MM.1S (cell line): ENCODE measurements at regions not wholly inside any gene's neighbourhood (a gene's known extent, or its start where the extent isn't known, plus 50 kb on each side); places are given as distances from the start of the nearest gene placed in this dataset.

Source experiments
- DNase-seq: peaks from one replicate; pipeline ENCODE4 v3.0.0-alpha.2; 2015
- H2AFZ ChIP-seq: fragments of 300-600 bp; sonication (generic); 2 replicates; pipeline ENCODE4 v1.6.0; 2016; ENCODE audit warnings: antibody characterized with exemption, low read length
- H3F3A ChIP-seq: fragments of 300-600 bp; sonication (generic); 2 replicates; pipeline ENCODE4 v1.6.1; 2016; ENCODE audit warnings: mild to moderate bottlenecking, antibody characterized with exemption, low read length, moderate library complexity, mixed read lengths; ENCODE audit not compliant: insufficient read depth
- H3K27ac ChIP-seq: fragments of 300-600 bp; sonication (generic); 2 replicates; pipeline ENCODE4 v1.5.1; 2016; ENCODE audit warnings: mild to moderate bottlenecking, low read length
- H3K27me3 ChIP-seq: fragments of 300-600 bp; sonication (generic); replicated peaks from 2 replicates; pipeline ENCODE4 v1.6.0; 2016; ENCODE audit warnings: low read length; ENCODE audit not compliant: insufficient read depth
- H3K36me3 ChIP-seq: fragments of 300-600 bp; sonication (generic); replicated peaks from 2 replicates; pipeline ENCODE4 v1.6.1; 2016; ENCODE audit warnings: mild to moderate bottlenecking, low read length, mixed read lengths; ENCODE audit not compliant: insufficient read depth
- H3K4me1 ChIP-seq: fragments of 300-600 bp; sonication (generic); 2 replicates; pipeline ENCODE4 v1.6.1; 2016; ENCODE audit warnings: low read length, mixed read lengths
- H3K4me2 ChIP-seq: fragments of 300-600 bp; sonication (generic); 2 replicates; pipeline ENCODE4 v1.6.0; 2016; ENCODE audit warnings: low read depth, low read length
- H3K4me3 ChIP-seq: fragments of 300-600 bp; sonication (generic); 2 replicates; pipeline ENCODE4 v1.5.1; 2016; ENCODE audit warnings: low read length, mixed read lengths
- H3K79me2 ChIP-seq: fragments of 300-600 bp; sonication (generic); 2 replicates; pipeline ENCODE4 v1.6.1; 2016; ENCODE audit warnings: mixed run types, low read length, mixed read lengths
- H3K9ac ChIP-seq: fragments of 300-600 bp; sonication (generic); 2 replicates; pipeline ENCODE4 v1.6.1; 2016; ENCODE audit warnings: low read length, mixed read lengths
- H3K9me2 ChIP-seq: fragments of 300-600 bp; sonication (generic); replicated peaks from 2 replicates; pipeline ENCODE4 v1.6.1; 2016; ENCODE audit warnings: mild to moderate bottlenecking, low read length, mixed read lengths; ENCODE audit not compliant: insufficient read depth
- H3K9me3 ChIP-seq: fragments of 300-600 bp; sonication (generic); replicated peaks from 2 replicates; pipeline ENCODE4 v1.6.1; 2016; ENCODE audit warnings: mild to moderate bottlenecking, low read length, mixed read lengths; ENCODE audit not compliant: insufficient read depth
- H4K20me1 ChIP-seq: fragments of 300-600 bp; sonication (generic); 2 replicates; pipeline ENCODE4 v1.6.1; 2016; ENCODE audit warnings: mild to moderate bottlenecking, low read length, moderate library complexity, mixed read lengths; ENCODE audit not compliant: insufficient read depth
- EZH2 ChIP-seq: fragments of 300-600 bp; sonication (generic); optimal IDR thresholded peaks from 2 replicates; pipeline ENCODE3; 2017; ENCODE audit warnings: low read depth, mild to moderate bottlenecking, antibody characterized with exemption, low read length, mixed read lengths
- EZH2phosphoT487 ChIP-seq: fragments of 300-600 bp; sonication (generic); IDR thresholded peaks from 2 replicates; pipeline ENCODE4 v1.6.1; 2018; ENCODE audit warnings: antibody characterized with exemption, low read length
- TF ChIP-seq, protein P1 (sequence below): fragments of 300-600 bp; sonication (generic); IDR thresholded peaks from 2 replicates; pipeline ENCODE4 v1.5.1; 2016; ENCODE audit warnings: antibody characterized with exemption, low read length, mixed read lengths

GRCh38 chr3:130250982-130251381 is 94.5 kb upstream of the COL6A5 start:
- no peaks in the 10 kb centered on the region for H3K4me1 ChIP-seq
- DNase-seq: no peak
- H3K4me3 ChIP-seq: no peak overlapping the region
- no peaks in the 10 kb centered on the region for H3K79me2 ChIP-seq
- no peaks in the 10 kb centered on the region for H3K36me3 ChIP-seq
- H3K4me2 ChIP-seq: no peak overlapping the region
- H3K9me3 ChIP-seq: no peaks in the 10 kb centered on the region
- no peaks in the 10 kb centered on the region for H3K9me2 ChIP-seq
- H4K20me1 ChIP-seq: no peaks in the 10 kb centered on the region
- no peak overlapping the region for H3K9ac ChIP-seq
- no peaks in the 10 kb centered on the region for H3K27me3 ChIP-seq
- no peak overlapping the region for H2AFZ ChIP-seq
- TF ChIP-seq, protein P1, sequence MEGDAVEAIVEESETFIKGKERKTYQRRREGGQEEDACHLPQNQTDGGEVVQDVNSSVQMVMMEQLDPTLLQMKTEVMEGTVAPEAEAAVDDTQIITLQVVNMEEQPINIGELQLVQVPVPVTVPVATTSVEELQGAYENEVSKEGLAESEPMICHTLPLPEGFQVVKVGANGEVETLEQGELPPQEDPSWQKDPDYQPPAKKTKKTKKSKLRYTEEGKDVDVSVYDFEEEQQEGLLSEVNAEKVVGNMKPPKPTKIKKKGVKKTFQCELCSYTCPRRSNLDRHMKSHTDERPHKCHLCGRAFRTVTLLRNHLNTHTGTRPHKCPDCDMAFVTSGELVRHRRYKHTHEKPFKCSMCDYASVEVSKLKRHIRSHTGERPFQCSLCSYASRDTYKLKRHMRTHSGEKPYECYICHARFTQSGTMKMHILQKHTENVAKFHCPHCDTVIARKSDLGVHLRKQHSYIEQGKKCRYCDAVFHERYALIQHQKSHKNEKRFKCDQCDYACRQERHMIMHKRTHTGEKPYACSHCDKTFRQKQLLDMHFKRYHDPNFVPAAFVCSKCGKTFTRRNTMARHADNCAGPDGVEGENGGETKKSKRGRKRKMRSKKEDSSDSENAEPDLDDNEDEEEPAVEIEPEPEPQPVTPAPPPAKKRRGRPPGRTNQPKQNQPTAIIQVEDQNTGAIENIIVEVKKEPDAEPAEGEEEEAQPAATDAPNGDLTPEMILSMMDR: no peak
- TF ChIP-seq EZH2 (no peak), EZH2phosphoT487 (no peak)
- H3F3A ChIP-seq: no peaks in the 10 kb centered on the region
- no peak overlapping the region for H3K27ac ChIP-seq

DNA sequence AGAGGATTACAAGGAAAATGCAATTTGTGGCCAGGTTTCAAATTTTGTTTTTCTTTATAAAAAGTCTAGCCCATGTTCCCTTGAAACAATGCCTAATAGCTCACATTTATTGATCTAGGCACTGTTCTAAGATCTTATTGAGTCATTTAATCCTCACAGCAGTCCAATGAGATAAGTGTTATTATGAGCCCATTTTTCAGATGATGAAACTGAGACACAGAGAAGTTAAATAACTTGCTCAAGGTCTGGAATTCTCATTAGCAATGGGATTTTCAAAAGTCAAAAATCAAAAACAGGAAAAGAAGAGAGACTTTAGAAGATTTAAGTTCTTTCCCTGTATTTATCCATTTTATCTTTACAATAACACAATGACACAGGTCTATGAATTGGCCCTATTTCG is 90.0 kb upstream of the COL6A5 start:
- Histone ChIP-seq H3K9me2 (no peaks in the 10 kb centered on the region), H3F3A (no peaks in the 10 kb centered on the region), H3K9me3 (no peaks in the 10 kb centered on the region), H3K4me1 (no peaks in the 10 kb centered on the region), H3K79me2 (no peaks in the 10 kb centered on the region), H2AFZ (no peak overlapping the region), H3K4me2 (no peak overlapping the region), H3K27ac (no peak overlapping the region), H3K36me3 (no peaks in the 10 kb centered on the region), H3K27me3 (no peaks in the 10 kb centered on the region), H4K20me1 (no peaks in the 10 kb centered on the region), H3K4me3 (no peak overlapping the region), H3K9ac (no peak overlapping the region)
- DNase-seq: no peak
- TF ChIP-seq EZH2phosphoT487: no peak
- no peak for TF ChIP-seq EZH2
- TF ChIP-seq, protein P1: no peak

- Histone ChIP-seq H4K20me1 (no peaks in the 10 kb centered on the region), H3K79me2 (no peaks in the 10 kb centered on the region), H3K27ac (no peak overlapping the region), H3K4me1 (no peaks in the 10 kb centered on the region), H3F3A (no peaks in the 10 kb centered on the region), H3K27me3 (no peaks in the 10 kb centered on the region), H3K36me3 (no peaks in the 10 kb centered on the region), H3K9me2 (no peaks in the 10 kb centered on the region), H3K9ac (no peak overlapping the region), H3K9me3 (no peaks in the 10 kb centered on the region), H3K4me3 (no peak overlapping the region), H3K4me2 (no peak overlapping the region), H2AFZ (no peak overlapping the region)
- no peak for DNase-seq
- TF ChIP-seq EZH2 (no peak), EZH2phosphoT487 (no peak)
- TF ChIP-seq, protein P1: no peak
Observed at GRCh38 chr3:130256821-130257340, 88.6 kb upstream of the COL6A5 start.
